Thyroid gland (tissue), 4 donors: ENCODE measurements at regions not wholly inside any gene's neighbourhood (a gene's known extent, or its start where the extent isn't known, plus 50 kb on each side); places are given as distances from the start of the nearest gene placed in this dataset.

ENCODE experiments used
- POLR2A ChIP-seq, 2 donors: fragments of 450-650 bp; IDR thresholded peaks; one replicate each; pipeline ENCODE4 v1.6.1; 2017; ENCODE audit warnings: antibody characterized with exemption in 2 of 2, mild to moderate bottlenecking in 2 of 2, moderate library complexity in 1 of 2
- TF ChIP-seq, protein P1 (sequence below), 6 experiments: fragments of 200-600 bp in 3 of 6; fragments of 450-650 bp in 3 of 6; sonication (generic) in 3 of 6; IDR thresholded peaks; one replicate each; pipeline ENCODE4 v1.5.1; 2016 to 2019; ENCODE audit warnings: antibody characterized with exemption in 6 of 6, mild to moderate bottlenecking in 2 of 6, inconsistent platforms in 1 of 6, moderate library complexity in 1 of 6

DNA sequence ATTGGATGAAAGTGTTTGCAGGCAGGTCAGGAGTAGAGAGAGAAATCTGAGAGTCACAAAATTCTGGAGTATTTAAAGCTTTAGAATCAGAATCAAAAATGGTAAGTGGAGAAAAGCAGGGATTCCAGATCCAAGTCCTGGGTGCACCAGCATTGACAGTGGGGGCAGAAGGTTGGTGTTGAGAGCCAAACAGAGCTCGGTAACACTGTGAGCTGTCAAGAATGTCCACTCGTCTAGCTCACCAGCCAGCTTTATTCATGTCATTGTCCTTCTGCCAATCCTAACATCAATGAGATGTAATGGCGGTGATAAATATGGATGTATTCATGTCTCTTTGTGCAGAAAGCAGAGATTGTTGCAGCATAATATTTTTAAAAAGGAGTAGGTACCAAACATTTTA, 128.8 kb downstream of the KLF6 start:
- no peak for TF ChIP-seq POLR2A (IDR thresholded peaks at IDR 0.05)
- TF ChIP-seq, protein P1, sequence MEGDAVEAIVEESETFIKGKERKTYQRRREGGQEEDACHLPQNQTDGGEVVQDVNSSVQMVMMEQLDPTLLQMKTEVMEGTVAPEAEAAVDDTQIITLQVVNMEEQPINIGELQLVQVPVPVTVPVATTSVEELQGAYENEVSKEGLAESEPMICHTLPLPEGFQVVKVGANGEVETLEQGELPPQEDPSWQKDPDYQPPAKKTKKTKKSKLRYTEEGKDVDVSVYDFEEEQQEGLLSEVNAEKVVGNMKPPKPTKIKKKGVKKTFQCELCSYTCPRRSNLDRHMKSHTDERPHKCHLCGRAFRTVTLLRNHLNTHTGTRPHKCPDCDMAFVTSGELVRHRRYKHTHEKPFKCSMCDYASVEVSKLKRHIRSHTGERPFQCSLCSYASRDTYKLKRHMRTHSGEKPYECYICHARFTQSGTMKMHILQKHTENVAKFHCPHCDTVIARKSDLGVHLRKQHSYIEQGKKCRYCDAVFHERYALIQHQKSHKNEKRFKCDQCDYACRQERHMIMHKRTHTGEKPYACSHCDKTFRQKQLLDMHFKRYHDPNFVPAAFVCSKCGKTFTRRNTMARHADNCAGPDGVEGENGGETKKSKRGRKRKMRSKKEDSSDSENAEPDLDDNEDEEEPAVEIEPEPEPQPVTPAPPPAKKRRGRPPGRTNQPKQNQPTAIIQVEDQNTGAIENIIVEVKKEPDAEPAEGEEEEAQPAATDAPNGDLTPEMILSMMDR (IDR thresholded peaks at IDR 0.05): no peak
